ACHN (cell line): ENCODE measurements at regions not wholly inside any gene's neighbourhood (a gene's known extent, or its start where the extent isn't known, plus 50 kb on each side); places are given as distances from the start of the nearest gene placed in this dataset.

Experiments
- DNase-seq: peaks from one replicate; pipeline ENCODE4 v3.0.0-alpha.2; 2015
- in situ Hi-C: cut with HindIII; loops from 2 replicates; pipeline ENCODE4 v1.10.0; 2017; ENCODE audit warnings: low sequenced_read_pairs, low pct_ligation_motif_present, low pct_unique_long_range_greater_than_20kb

DNA sequence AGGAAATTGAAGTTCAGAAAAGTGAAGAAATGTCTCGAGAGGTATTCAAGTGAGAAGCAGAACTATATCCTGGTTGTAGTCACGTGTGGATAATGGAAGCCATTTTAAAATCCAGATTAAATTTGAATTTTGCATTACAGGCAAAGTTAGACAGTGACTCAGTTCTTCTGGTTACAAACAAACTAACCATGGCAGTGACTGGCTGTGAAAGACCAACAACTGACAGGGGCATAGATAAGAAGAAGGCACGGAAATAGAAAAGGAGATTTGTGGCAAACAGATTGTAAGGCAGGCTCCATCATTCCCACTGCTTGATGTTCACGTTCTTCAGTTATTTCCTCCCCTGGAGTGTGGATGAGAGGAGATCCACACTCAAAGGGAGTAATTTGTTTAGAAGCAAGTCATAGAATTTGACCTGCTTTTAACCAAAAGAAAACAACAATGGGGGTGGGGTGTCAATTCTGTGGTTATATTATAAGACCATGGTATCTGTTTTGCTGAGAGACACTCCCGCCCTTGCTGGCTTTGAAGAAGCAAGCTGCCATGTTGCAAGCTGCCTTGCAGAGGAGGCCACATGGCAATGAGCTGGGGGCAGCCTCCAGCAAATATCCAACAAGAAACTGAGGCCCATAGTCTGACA, 795.3 kb downstream of the VRK1 start:
- DNase-seq = no peak
- in situ Hi-C loops = no loop called here

DNA sequence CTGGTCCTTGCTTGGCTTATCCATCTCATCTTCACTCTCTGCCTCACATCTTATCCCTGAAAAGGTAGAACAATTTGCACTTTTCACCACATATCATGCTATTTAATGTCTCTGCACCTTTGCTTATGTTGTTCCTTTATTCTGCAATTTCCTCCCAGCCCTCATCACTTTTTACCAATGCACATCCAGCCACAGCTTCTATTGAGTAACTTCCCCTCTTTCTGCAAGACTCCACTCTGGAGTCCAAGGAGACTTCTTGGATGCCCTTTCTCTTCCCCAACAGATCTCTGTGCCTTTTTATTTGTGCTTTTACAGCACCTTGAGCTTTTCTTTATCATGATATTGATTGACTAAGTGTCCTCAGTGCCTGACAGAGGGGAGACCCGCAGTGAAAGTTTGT, 797.1 kb downstream of the VRK1 start:
- in situ Hi-C loops = no loop called here
- DNase-seq = no peak

DNA sequence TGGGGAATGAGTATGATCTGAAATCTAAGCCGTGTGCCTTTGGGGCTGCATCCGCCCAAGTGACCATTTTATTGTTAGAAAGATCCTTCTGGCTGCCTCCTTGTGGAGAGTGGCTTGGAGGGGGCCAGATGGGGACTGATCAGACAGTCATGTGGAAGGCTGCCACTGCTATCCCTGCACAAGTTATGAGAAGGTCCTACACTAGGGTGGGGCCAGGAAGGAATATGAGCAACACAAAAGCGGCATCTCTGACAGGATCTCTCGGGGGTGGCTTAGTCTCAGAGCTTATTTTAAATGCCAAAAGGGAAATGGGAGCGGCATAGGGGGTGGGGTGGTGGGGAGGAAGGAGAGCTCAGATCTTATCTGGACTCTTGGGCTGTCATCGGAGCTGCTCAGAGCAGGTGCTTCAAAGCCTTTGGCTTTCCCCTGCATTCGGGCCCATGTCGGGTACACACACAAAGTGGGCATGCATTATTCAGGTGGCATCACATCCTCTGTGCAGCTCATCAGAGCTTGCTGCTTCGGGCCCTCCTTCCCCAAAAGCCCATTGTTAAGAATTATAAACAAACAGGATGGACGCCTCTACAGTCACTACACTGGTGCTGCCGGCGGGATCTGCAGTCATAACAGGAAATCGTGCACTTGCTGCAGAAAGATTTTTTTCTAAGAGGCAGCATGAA, 805.4 kb downstream of the VRK1 start:
- in situ Hi-C loops = no loop called here
- no peak for DNase-seq

DNA sequence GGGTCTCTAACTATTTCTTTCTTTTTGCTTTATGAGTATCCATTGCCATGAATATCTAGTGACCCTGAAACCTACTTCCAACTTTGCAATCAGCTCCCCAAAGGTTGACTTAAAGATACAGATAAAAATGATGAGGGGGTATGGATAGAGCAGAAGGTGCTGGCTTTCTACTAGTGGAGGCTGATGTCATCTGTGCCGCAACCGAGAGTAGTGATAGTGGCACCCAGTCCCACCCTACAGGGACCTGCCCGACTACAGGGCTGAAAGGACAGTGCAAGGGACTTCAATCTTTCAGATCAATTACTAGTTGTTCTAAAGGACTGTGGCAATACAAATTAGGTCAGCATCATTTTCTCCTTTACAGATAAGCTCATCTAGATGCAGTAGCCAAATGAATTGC, 806.0 kb downstream of the VRK1 start:
- no peak for DNase-seq
- in situ Hi-C loops = no loop called here

DNA sequence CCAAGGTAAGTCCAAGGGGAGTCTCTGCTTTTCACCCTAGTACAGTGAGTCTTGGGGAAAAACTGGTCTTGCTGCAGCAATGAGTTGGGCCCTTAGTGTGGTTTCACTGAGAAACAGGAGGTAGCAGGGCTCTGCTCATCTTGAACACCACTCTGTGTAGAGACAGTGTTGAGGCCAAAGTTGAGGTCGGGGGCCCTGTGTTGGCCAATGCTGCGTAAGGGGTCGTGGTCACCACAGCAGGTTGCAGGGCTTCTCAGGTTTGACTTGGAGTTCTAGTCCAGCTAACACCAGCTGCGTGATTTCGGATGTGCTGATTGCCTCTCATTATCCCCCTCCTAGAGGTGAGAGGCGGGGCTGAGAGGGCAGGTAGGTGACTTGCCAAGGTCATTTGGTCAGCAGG, 807.5 kb downstream of the VRK1 start:
- DNase-seq = no peak
- in situ Hi-C loops = no loop called here

DNA sequence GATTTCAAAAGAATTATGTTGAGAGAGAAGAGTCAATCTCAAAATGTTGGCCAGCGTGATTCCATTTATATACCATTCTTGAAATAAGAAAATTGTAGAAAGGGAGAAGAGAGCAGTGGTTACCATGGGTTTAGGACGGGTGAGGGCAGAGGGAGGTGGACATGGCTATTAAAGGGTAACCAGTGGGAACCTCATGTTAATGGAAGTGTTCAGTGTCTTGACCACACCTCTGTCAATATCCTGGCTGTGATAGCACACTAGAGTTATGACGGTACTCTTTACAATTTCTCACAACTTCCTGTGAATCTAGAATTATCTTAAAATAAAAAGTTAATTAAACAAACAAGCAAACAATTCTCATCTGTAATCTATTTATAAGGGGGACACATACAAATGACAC, 821.2 kb downstream of the VRK1 start:
- no peak for DNase-seq

DNA sequence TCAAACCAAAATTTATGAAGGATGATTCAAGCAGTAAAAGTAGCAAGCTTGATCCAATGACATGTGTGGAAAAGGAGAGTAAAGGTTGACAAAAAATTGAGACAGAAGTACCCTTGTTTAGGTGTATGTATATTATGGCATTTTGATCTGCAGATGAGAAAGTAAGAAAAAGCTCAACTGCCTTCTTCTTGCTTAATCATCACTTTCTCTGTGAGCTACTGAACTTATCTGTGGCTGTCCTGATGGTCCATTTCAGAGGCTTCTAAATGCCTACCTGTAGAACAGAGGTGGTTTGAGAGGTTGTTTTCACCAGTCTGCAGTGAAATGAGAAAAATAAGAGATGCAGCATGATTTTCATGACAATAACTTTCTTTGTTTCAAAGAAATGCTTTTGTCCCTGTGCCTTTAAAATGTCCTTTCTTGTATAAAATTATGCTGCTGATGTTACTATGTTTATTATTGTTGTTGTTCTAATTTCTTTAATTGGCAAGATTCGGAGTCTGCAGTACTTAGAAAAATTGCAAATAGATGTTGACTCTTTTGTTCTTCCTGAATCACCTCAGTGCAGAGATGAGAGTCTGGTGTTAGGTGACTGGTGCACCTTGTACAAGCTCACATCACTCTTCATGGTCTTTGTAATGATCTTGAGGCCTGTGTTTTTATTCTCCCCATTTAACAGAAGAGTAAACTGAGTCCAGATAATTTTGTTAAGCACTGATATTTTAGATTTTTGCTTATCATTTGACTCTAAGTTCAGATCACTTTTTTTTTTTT, 821.9 kb downstream of the VRK1 start:
- DNase-seq = no peak
- in situ Hi-C loops = no loop called here

More for the DNA sequence above, 821.2 kb downstream of the VRK1 start:
- in situ Hi-C loops = no loop called here

DNA sequence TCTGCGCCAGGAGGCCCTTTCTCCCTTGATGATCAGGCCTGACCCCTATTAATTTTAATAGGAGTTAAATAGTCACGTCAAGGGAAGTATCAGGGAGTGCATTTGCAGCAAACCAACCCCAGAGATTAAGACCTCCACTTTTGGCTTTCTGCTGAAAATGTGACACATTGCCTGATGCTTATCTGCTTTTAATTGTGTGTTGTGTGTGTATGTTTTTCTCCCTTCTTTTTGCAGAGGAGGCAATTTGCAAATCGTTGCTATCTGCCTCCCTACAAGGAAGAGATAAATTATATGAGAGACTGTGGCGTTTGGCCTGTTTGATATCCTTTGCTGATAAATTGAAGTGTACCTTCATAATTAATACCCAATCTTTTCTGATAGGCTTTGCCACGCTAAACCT, 822.9 kb downstream of the VRK1 start:
- DNase-seq = no peak
- in situ Hi-C loops = no loop called here

DNA sequence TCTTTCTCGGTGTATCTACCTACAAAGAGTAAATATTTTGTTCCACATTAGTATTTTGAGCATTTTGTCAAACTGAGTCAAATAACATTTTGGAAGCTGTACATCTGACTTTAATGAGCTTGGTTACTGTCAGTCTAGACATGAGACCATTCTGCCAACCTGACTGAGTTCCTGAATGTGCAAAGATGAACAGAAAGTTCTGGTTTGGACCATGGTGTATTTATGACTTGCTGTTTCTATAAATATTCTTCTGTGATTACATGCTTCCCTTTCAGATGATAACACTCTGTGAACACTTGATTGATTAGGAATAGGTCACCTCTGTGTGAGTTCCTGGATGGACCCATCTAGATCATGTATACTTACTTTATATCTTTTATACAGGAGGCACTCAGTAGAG, 827.8 kb downstream of the VRK1 start:
- in situ Hi-C loops = no loop called here
- DNase-seq = no peak

DNA sequence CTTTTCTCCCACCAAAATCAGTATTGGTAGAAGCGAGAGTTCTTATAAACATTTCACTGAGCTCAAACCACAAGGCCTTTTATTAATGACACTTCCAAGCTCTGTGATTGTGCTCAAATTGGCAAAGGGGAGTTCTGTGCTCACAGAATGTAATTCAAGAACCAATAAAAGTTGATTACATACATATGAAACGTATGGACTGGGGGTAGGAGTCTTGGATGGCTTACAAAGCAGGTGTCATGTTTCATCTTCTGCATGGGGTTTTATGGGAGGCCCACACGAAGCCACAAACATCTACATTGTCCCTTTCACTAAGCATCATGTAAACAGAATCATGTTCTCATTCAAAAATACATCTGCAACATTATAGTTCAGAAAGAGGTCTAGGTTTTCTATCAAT, 828.3 kb downstream of the VRK1 start:
- no peak for DNase-seq
- in situ Hi-C loops = no loop called here

DNA sequence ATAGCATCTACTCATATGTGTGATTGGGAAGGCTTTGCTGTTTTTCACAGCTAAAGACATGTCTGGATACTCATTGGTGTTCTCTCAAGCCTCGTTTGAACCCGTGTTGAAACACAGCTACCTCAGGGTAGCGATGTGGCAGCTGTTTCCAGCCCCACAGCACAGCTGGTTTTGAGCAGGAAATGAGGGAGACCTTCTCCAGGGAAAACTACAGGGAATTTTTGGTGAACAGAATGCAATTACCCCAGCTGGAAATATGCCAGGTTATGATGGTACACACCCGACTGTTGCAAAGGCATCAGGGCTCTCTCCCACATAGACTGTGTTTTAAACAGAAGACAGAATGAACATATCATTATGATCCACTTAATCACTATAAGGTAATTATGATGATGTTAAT, 828.9 kb downstream of the VRK1 start:
- no peak for DNase-seq
- in situ Hi-C loops = no loop called here

DNA sequence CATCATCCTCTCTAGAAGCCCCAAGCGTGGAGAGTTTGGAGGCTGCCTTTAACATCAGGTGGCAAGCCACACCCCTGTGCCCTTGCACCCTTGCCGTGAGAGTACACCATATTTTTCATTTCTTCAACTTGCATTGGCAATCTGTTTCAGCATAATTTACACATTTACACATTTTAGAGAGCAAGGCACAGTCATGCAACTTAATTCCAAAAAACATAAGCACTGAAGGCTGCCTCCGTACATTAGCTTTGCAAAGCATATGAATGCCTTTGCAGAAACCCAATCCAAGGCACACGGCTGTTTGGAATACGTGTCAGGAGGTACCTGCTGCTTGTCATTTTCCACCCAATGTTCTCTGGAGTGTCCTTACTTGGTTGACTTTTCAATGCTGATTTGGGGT, 833.1 kb downstream of the VRK1 start:
- no peak for DNase-seq
- in situ Hi-C loops = no loop called here

DNA sequence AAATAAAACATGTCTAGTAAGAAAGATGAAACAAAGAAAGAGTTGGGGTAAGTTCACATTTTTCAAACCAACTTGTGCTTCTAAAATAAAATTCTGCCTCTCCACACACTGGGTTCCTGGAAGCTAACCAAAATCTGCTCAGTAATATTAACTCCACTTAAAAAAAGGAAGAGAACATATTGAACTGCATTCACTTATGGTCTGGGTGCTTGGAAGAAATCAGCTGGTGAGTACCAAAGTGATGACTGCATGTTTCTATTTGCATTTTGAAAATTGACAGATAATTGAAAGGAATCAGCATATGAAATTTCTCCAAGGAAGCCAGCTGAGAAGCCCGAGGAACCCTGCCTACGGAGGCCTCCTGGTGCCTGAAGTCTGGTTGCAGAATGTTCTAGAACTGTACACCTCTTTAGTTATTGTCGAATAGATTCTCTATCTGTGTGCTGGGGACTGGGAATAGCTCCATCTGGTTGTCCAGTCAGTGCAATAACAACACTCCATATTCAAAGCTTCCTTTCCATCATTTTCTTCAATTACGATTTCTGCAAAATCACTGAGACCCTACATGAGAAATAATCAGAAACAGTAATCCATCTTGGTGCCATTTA, 836.1 kb downstream of the VRK1 start:
- in situ Hi-C loops = no loop called here
- DNase-seq = no peak

DNA sequence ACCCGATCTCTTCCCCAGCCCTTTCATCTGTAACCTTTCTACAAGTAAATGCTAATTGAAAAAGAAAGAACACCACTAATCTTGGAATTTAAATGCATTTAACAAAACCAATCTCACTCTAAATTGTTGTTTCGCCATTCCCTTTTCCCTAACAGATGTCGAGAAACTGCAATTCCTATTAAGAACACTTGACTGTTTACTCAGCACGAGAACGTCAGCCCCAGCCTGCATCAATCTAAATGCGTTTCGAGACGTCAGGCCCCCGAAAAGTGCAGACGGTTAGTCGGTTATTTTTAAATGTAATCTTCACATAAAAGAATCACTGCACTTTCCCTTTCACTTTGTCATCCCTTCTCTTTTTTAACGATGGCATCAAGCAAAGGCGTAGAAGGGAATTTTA, 837.6 kb downstream of the VRK1 start:
- DNase-seq = peak; percentile 18
- in situ Hi-C loops = no loop called here

DNA sequence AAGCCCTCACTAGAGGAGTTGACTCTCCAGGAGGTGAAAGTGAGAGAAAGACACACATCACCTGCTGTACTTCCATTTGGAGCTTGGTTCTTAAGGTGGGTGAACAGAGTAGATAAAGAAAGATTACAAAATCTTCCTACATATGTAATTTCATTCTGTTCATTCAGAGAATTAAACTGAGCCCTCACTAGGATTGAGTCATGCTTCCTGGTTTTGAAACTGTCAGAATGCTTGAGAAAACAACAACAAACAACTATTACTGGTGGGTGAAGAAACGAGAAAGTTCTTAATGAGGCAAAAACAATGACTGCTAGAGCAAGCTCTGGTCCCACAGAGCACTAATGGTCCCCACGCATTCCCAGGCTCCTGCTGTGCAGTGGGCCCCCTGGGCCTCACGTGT, 841.7 kb downstream of the VRK1 start:
- DNase-seq = no peak
- in situ Hi-C loops = no loop called here

DNA sequence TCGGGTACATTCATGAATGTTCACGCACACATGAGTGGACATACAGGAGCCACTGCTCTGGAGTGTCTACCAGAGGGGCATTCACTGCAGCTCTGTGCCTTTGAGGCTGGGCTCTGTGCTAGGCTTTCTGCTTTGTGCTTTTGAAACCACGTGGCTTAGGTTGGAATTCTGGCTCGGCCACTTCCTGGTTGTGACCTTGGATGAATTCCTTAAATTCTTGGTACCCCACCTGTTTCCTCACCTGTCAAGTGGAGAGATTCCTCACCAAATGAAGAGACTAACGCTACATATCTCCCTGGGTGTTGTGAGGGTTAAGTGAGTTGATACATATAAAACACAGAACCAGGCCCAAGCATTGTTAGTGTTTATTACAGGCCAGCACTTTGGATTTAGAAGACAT, 842.8 kb downstream of the VRK1 start:
- no peak for DNase-seq
- in situ Hi-C loops = no loop called here

DNA sequence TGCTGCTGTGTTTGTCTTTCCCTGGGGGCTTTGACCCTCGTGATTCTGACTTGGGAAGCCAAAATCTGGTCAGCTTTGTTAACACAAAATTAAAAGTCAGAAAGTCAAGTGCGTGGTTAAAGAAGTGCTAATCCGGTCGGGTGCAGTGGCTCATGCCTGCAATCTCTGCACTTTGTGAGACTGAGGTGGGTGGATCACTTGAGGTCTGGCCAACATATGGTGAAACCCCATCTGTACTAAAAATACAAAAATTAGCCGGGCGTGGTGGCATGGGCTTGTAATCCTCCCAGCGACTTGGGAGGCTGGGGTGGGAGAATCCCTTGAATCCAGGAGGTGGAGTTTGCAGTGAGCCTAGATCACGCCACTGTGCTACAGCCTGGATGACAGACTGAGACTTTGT, 844.6 kb downstream of the VRK1 start:
- DNase-seq = no peak
- in situ Hi-C loops = no loop called here

DNA sequence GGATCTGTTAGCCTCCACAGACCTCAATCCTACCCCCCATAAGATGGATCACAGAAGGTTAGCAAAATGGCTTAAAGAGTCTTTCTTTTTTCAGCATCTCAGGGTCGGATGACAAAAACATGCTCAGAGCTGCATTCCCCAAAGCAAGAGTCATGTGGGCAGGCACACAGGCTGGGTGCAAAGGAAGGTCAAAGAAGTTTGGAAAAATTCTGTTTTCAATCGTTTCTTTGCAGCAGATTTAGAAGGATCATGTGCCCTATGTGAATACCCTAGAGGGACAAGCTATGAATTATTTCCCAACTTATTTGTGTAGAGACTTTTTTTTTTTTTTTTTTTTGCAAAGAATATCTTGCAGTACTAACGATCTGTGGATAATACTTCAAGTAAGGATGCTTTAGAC, 845.4 kb downstream of the VRK1 start:
- DNase-seq = no peak
- in situ Hi-C loops = no loop called here

DNA sequence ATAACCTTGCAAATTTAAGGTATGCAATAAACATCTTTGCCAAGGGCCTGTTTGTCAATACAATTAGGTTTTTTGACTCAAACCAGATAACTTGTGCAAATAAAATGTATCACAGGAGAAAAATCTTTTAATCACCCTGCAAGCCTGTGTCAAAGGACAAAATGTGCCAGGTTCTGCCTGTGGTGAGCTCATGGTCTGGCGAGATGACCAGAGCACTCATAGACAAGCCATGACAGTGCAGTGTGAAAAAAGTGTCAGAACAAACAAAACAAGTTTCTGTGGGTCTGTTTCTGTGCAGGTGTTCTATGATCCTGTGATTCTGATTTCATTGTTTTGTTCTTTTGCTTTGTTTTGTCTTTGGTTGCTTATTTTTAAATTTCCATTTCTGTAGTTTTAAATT, 847.2 kb downstream of the VRK1 start:
- DNase-seq = no peak
- in situ Hi-C loops = no loop called here

DNA sequence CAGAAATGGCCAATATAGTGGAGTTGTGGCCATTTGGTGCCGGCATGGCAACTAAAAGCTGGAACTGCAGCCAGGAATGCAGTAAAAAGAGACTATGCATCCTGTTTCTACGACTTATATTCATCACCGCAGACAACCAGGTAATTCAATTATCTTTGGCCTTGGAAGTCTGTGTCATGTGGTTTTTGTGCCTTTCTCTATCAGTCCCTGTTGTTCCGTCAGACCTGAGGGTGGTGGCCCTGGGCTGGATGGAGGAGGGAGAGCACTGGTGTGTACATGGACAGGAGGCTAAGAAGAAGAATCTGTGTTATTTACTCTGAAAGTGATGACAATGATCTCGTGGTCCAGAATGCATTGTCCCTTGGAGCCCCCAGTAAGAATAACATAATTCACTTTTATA, 852.6 kb downstream of the VRK1 start:
- no peak for DNase-seq
- in situ Hi-C loops = no loop called here
